GM12864 (cell line): ENCODE measurements at regions not wholly inside any gene's neighbourhood (a gene's known extent, or its start where the extent isn't known, plus 50 kb on each side); places are given as distances from the start of the nearest gene placed in this dataset.
A peak's percentile ranks its signal among the peaks of the same experiment; 100 is the strongest.

Experiments used
- DNase-seq: peaks from one replicate; pipeline ENCODE4 v3.0.0-alpha.2; 2011; ENCODE audit warnings: low read depth
- H3K4me3 ChIP-seq: 2 replicates; pipeline ENCODE4 v1.5.1; 2011; ENCODE audit warnings: mild to moderate bottlenecking, low read depth, low read length, control low read depth
- TF ChIP-seq, protein P1 (sequence below): IDR thresholded peaks from 2 replicates; pipeline ENCODE4 v1.5.1; 2011; ENCODE audit warnings: low read depth, mild to moderate bottlenecking, moderate library complexity, low read length, control low read depth, inconsistent platforms; ENCODE audit errors: missing control alignments

GRCh38 chr10:123284022-123284421 is 129.8 kb downstream of the BUB3 start:
- TF ChIP-seq, protein P1, sequence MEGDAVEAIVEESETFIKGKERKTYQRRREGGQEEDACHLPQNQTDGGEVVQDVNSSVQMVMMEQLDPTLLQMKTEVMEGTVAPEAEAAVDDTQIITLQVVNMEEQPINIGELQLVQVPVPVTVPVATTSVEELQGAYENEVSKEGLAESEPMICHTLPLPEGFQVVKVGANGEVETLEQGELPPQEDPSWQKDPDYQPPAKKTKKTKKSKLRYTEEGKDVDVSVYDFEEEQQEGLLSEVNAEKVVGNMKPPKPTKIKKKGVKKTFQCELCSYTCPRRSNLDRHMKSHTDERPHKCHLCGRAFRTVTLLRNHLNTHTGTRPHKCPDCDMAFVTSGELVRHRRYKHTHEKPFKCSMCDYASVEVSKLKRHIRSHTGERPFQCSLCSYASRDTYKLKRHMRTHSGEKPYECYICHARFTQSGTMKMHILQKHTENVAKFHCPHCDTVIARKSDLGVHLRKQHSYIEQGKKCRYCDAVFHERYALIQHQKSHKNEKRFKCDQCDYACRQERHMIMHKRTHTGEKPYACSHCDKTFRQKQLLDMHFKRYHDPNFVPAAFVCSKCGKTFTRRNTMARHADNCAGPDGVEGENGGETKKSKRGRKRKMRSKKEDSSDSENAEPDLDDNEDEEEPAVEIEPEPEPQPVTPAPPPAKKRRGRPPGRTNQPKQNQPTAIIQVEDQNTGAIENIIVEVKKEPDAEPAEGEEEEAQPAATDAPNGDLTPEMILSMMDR = peak; percentile 16
- H3K4me3 ChIP-seq = no peak overlapping the region
- no peak for DNase-seq

DNA sequence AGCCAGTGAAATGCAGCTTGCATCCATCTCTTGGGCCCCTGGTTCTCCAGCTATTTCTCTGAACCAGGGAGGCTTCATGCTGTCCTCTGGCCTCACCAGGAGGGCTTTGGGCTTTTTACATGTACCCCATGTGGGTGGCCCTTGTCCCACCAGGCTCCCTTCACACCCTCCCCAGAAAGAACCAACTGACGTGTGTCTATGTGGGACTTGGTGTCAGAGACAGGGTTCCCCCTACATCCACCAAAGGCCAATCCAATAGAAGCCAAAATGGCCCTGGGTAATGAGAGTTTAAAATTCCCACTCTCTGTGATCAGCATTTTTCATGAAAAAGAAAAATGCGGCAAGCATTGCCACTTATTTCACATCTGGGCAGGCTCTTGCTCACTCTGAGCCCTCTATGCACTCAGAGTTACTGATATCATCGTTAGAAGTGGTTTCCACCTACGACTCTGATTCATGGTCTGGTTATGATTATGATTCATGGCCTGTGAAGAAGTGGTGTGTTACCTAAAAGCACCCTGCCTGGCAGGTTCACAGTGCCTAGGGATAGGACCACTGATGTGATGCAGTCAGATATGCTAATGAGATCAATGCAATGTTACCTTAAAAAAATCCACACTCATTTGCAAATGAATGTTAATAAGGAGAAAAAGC is 133.5 kb downstream of the BUB3 start:
- TF ChIP-seq, protein P1 = no peak
- DNase-seq = peak; percentile 10
- no peak overlapping the region for H3K4me3 ChIP-seq

GRCh38 chr10:123289432-123289831 is 135.2 kb downstream of the BUB3 start:
- DNase-seq = no peak
- no peak overlapping the region for H3K4me3 ChIP-seq
- TF ChIP-seq, protein P1 = no peak

DNA sequence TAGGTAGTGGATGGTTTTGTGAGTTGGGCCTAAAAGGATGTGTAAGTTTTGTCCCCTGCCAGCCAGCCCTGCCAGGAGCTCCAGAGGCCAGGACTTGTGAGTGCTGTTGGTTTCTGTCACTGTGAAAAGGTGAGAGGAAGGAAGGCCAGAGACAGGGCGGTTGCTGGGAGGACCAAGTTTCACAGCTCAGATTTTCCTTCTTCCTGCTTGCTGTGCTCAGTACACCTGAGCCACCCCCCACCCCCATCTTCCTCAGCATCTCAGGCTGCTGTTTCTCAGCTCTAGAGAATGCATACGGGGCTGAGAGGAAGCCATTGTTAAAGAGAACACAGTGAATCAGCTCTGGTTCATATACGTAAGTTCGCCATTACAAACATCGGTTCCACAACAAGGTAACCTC is 139.9 kb downstream of the BUB3 start:
- TF ChIP-seq, protein P1 = no peak
- DNase-seq = no peak
- no peak overlapping the region for H3K4me3 ChIP-seq

DNA sequence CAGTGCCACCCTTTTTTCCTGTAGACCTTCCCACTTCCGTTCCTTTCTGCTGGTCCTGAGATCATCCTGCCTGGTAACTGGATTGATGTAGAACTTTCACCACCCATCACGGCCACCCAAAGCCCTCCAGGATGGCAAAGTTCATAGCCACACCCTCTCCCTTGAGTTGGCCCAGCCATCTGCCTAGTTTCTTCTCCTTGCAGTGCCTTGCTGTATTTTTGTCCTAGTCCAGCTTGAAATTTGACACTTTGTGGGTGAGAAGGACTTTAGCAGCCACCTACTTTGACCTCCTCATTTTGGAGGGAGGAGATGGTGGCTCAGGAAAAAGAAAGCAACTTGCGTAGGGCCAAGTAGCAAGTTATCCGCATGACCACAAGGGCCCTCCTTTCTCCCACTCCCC is 140.7 kb downstream of the BUB3 start:
- TF ChIP-seq, protein P1 = no peak
- no peak overlapping the region for H3K4me3 ChIP-seq
- DNase-seq = no peak

DNA sequence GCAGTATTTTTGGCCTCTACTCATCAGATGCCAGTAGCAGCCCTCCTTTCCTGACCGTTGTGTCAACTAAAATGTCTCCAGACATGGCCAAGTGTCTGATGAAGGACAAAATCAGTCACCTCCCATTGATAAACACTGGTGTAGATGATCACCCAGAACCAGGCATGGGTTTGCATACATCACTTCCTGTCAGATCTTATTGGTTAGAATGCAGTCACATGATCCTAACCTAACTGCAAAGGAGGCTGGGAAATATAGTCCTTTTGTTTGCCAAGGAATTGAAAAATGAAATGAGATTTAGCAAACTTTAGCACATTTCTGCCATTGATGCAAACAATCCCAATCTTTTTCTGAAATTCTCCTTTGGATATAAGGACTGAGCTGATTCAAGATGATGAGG is 141.4 kb downstream of the BUB3 start:
- no peak overlapping the region for H3K4me3 ChIP-seq
- TF ChIP-seq, protein P1 = no peak
- DNase-seq = no peak

DNA sequence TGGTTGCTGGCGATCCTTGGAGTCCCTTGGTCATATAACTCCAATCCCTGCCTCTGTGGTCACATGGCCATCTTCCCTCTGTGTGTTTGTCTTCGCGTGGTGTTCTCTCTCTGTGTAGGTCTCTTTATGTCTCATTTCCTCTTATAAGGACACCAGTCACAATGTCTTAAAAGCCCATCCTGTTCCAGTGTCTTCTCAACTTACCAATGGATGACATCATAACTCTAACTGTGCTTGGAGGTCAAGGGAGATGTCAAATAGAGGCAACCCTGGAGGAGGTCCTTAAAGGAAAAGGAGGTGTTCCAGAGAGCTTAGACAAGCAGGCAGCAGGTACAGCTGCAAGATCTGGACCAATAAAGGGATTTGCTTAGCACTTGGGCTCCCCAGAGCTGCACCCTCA is 143.0 kb downstream of the BUB3 start:
- TF ChIP-seq, protein P1 = no peak
- H3K4me3 ChIP-seq = no peak overlapping the region
- DNase-seq = no peak
